Muscle layer of colon (tissue), 2 donors: ENCODE measurements at regions not wholly inside any gene's neighbourhood (a gene's known extent, or its start where the extent isn't known, plus 50 kb on each side); places are given as distances from the start of the nearest gene placed in this dataset.
"Not testable (repeated sequence)": the region's sequence is repeated elsewhere in the genome, so short reads cannot be mapped to it uniquely, and the experiment has no call there.

ENCODE experiments used
- H3K27ac ChIP-seq: one replicate; pipeline ENCODE4 v1.7.0; 2013; ENCODE audit warnings: low read depth, mild to moderate bottlenecking, low read length, moderate library complexity
- H3K27me3 ChIP-seq, 2 donors: one replicate each; pipeline ENCODE4 v1.7.0; 2013; ENCODE audit warnings: low read length in 2 of 2, mild to moderate bottlenecking in 2 of 2; ENCODE audit not compliant: insufficient read depth in 2 of 2, control insufficient read depth in 1 of 2
- H3K36me3 ChIP-seq: one replicate; pipeline ENCODE4 v1.7.0; 2013; ENCODE audit warnings: mild to moderate bottlenecking, low read length; ENCODE audit not compliant: insufficient read depth
- H3K4me1 ChIP-seq: one replicate; pipeline ENCODE4 v1.7.0; 2013; ENCODE audit warnings: mild to moderate bottlenecking, low read length; ENCODE audit not compliant: insufficient read depth
- H3K4me3 ChIP-seq, 2 donors: one replicate each; pipeline ENCODE4 v1.7.0; 2013; ENCODE audit warnings: low read length in 2 of 2, low read depth in 1 of 2, mild to moderate bottlenecking in 1 of 2, moderate library complexity in 1 of 2
- H3K9ac ChIP-seq: one replicate; pipeline ENCODE4 v1.7.0; 2013; ENCODE audit warnings: low read length
- H3K9me3 ChIP-seq: one replicate; pipeline ENCODE4 v1.7.0; 2013; ENCODE audit warnings: mild to moderate bottlenecking, low read length
- donor health status: abdominal sarcoma.
- donor health status: Adenocarcinoma of cecum.

DNA sequence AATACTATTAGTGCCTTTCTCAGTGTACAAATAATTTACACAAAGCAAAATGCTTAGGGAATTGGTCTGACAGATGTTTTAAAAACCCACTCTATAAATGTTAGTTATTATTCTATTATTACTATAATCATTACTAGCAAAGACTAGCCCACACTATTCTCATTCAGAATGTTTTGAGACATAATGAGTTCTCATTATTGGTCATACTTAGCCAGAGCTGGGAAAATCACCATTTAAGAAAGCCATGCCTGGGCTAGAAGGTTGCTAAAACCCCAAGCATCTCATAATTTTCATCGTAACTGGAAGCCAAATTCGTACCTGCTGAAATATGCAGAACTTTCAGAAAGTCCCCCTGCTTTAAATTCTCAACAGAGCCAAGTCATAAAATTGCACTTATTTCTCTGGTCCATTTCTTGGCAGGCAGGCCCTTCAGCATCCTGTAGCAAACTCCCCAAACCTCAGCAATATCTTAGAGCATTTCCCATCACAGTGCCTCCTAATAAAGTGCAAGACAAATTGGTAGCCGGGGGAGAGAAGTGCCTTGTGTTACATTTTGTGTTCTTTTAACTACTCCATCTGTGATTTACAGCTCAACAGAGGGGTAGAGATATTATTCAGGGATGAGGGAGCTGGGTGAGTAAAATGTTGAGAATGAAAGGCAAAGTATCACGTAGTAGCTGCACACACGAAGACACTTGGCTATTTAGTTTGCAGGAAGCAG, 79.8 kb upstream of the ADAMTS18 start:
- H3K27ac ChIP-seq = no peak overlapping the region
- no peaks in the 10 kb centered on the region for H3K4me1 ChIP-seq
- no peaks in the 10 kb centered on the region for H3K27me3 ChIP-seq
- no peaks in the 10 kb centered on the region for H3K36me3 ChIP-seq
- H3K9ac ChIP-seq = no peak overlapping the region
- H3K9me3 ChIP-seq = no peaks in the 10 kb centered on the region
- no peak overlapping the region for H3K4me3 ChIP-seq

DNA sequence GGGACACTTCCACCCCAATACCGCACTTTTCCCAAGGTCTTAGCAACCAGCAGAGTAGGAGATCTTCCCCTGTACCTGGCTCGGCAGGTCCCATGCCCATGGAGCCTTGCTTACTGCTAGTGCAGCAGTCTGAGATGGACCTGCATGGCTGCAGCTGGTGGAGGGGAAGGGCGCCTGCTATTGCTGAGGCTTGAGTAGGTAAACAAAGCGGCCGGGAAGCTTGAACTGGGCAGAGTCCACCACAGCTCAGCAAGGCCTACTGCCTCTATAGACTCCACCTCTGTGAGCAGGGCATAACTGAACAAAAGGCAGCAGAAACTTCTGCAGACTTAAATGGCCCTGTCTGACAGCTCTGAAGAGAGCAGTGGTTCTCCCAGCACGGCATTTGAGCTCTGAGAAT, 90.4 kb upstream of the ADAMTS18 start:
- not testable (repeated sequence) for H3K4me3 ChIP-seq, H3K9ac ChIP-seq, H3K9me3 ChIP-seq, H3K4me1 ChIP-seq, H3K27ac ChIP-seq, H3K27me3 ChIP-seq, H3K36me3 ChIP-seq

- Histone ChIP-seq H3K4me3 (no peak overlapping the region), H3K36me3 (no peaks in the 10 kb centered on the region), H3K9me3 (no peaks in the 10 kb centered on the region), H3K27ac (no peak overlapping the region), H3K9ac (no peak overlapping the region), H3K4me1 (no peaks in the 10 kb centered on the region), H3K27me3 (no peaks in the 10 kb centered on the region)
These were observed 96.9 kb upstream of the ADAMTS18 start for GRCh38 chr16:77531752-77532151.

- no peaks in the 10 kb centered on the region for H3K36me3 ChIP-seq
- H3K4me1 ChIP-seq = no peaks in the 10 kb centered on the region
- H3K4me3 ChIP-seq = no peak overlapping the region
- H3K27me3 ChIP-seq = no peaks in the 10 kb centered on the region
- H3K9ac ChIP-seq = no peak overlapping the region
- H3K9me3 ChIP-seq = no peaks in the 10 kb centered on the region
- no peak overlapping the region for H3K27ac ChIP-seq
These were observed 102.0 kb upstream of the ADAMTS18 start for GRCh38 chr16:77536809-77537208.

- no peaks in the 10 kb centered on the region for H3K9me3 ChIP-seq
- no peak overlapping the region for H3K27ac ChIP-seq
- H3K27me3 ChIP-seq = no peaks in the 10 kb centered on the region
- no peak overlapping the region for H3K9ac ChIP-seq
- no peaks in the 10 kb centered on the region for H3K36me3 ChIP-seq
- no peaks in the 10 kb centered on the region for H3K4me1 ChIP-seq
- no peak overlapping the region for H3K4me3 ChIP-seq
These were observed 104.7 kb upstream of the ADAMTS18 start for GRCh38 chr16:77539421-77540034.

- Histone ChIP-seq H3K36me3 (no peaks in the 10 kb centered on the region), H3K27me3 (no peaks in the 10 kb centered on the region), H3K9ac (no peak overlapping the region), H3K9me3 (no peaks in the 10 kb centered on the region), H3K27ac (no peak overlapping the region), H3K4me3 (no peak overlapping the region), H3K4me1 (no peaks in the 10 kb centered on the region)
These were observed 105.8 kb upstream of the ADAMTS18 start for GRCh38 chr16:77540646-77541045.

GRCh38 chr16:77541165-77541564, 106.3 kb upstream of the ADAMTS18 start:
- Histone ChIP-seq H3K27ac (no peak overlapping the region), H3K9ac (no peak overlapping the region), H3K4me1 (no peaks in the 10 kb centered on the region)

DNA sequence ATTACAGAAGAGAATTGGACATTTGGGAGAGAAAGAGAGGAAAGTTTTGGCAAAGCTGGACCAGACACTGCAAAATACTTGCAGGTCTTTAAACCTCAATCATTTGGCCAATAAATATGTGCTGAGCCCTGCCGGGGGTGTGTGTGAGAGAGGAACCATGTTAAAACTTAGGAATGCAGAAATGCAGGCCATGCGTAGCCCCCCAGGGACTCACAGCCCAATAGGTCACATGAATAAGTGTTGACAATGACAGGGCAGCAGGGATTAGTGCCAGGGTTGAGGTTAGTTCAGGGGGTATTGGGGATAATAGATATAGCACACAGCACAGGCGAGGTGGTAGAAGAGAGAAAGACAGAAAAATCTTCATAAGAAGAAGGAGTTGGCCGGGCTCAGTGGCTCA, 113.3 kb upstream of the ADAMTS18 start:
- Histone ChIP-seq H3K9me3 (no peaks in the 10 kb centered on the region), H3K27me3 (no peaks in the 10 kb centered on the region), H3K9ac (no peak overlapping the region), H3K4me1 (no peaks in the 10 kb centered on the region), H3K36me3 (no peaks in the 10 kb centered on the region), H3K27ac (no peak overlapping the region), H3K4me3 (no peak overlapping the region)

More at GRCh38 chr16:77541165-77541564, 106.3 kb upstream of the ADAMTS18 start:
- H3K27me3 ChIP-seq = no peaks in the 10 kb centered on the region
- H3K4me3 ChIP-seq = no peak overlapping the region
- no peaks in the 10 kb centered on the region for H3K36me3 ChIP-seq
- H3K9me3 ChIP-seq = no peaks in the 10 kb centered on the region

GRCh38 chr16:77548766-77549165, 113.9 kb upstream of the ADAMTS18 start:
- no peaks in the 10 kb centered on the region for H3K4me1 ChIP-seq
- H3K4me3 ChIP-seq = no peak overlapping the region
- no peaks in the 10 kb centered on the region for H3K36me3 ChIP-seq
- no peaks in the 10 kb centered on the region for H3K9me3 ChIP-seq
- H3K27ac ChIP-seq = no peak overlapping the region
- H3K27me3 ChIP-seq = no peaks in the 10 kb centered on the region
- H3K9ac ChIP-seq = no peak overlapping the region

GRCh38 chr16:77549876-77550275, 115.0 kb upstream of the ADAMTS18 start:
- Histone ChIP-seq H3K27ac (no peak overlapping the region), H3K4me1 (no peaks in the 10 kb centered on the region), H3K27me3 (no peaks in the 10 kb centered on the region), H3K36me3 (no peaks in the 10 kb centered on the region), H3K9me3 (no peaks in the 10 kb centered on the region), H3K4me3 (no peak overlapping the region), H3K9ac (no peak overlapping the region)

DNA sequence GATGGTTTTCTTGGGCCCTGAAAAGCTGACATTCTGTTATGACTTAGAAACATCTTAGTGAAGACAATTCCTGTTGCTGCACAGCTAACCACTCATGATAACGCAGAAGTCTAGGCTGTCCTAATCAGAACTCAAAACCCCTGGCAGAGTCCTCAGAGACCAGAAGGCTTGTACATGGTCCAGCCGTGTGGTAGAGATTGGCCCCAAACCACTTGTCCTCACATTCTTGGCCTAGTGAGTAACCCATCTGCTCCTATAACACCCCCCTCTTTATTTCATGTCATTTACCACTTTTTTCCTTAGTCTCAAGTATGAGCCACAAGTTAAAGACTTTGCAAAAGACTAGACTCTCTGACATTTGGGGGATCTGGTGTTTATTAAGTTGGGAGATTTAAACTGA, 116.5 kb upstream of the ADAMTS18 start:
- H3K9ac ChIP-seq = no peak overlapping the region
- H3K36me3 ChIP-seq = no peaks in the 10 kb centered on the region
- no peaks in the 10 kb centered on the region for H3K4me1 ChIP-seq
- no peaks in the 10 kb centered on the region for H3K27me3 ChIP-seq
- H3K4me3 ChIP-seq = no peak overlapping the region
- H3K27ac ChIP-seq = no peak overlapping the region
- H3K9me3 ChIP-seq = no peaks in the 10 kb centered on the region

DNA sequence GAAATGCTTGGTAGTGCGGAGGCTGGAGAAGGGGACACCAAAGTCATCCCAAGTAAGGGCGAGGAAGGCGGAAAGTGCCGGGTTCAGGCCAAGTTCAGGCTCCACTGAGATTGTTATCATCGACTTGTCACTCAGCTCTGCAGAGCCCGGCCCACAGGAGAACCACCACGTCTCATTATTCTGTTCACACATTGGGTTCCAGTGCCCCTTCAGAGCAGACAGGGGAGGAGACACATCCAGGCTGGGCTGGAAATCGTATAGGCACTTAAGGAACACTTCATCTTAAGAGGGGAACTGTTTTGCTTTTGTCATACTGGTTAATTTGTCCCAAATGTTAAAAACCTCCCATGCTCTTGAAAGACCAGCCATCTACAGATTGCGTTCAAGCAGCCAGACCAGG, 118.3 kb upstream of the ADAMTS18 start:
- no peaks in the 10 kb centered on the region for H3K36me3 ChIP-seq
- H3K27me3 ChIP-seq = no peaks in the 10 kb centered on the region
- H3K4me3 ChIP-seq = no peak overlapping the region
- H3K9me3 ChIP-seq = no peaks in the 10 kb centered on the region
- no peaks in the 10 kb centered on the region for H3K4me1 ChIP-seq
- H3K9ac ChIP-seq = no peak overlapping the region
- H3K27ac ChIP-seq = no peak overlapping the region
